Activated naive CD8-positive, alpha-beta T cell treated with anti-CD3 and anti-CD28 coated beads for 36 hours (primary cell): ENCODE measurements at regions not wholly inside any gene's neighbourhood (a gene's known extent, or its start where the extent isn't known, plus 50 kb on each side); places are given as distances from the start of the nearest gene placed in this dataset.
A peak's percentile ranks its signal among the peaks of the same experiment; 100 is the strongest.

Source experiments
- DNase-seq: peaks from one replicate; pipeline ENCODE4 v3.0.0; 2021
- H3K27ac Mint-ChIP-seq: one replicate; pipeline ENCODE4 v1.8.0; 2022; ENCODE audit warnings: mild to moderate bottlenecking, moderate library complexity, mixed read lengths
- H3K27me3 Mint-ChIP-seq: one replicate; pipeline ENCODE4 v1.8.0; 2022; ENCODE audit warnings: mild to moderate bottlenecking, mixed read lengths
- H3K36me3 Mint-ChIP-seq: one replicate; pipeline ENCODE4 v1.8.0; 2021; ENCODE audit warnings: mild to moderate bottlenecking, mixed read lengths
- H3K4me1 Mint-ChIP-seq: one replicate; pipeline ENCODE4 v1.8.0; 2021; ENCODE audit warnings: mixed read lengths
- H3K4me3 Mint-ChIP-seq: one replicate; pipeline ENCODE4 v1.8.0; 2022; ENCODE audit warnings: mild to moderate bottlenecking, moderate library complexity, mixed read lengths
- H3K9me3 Mint-ChIP-seq: one replicate; pipeline ENCODE4 v1.8.0; 2022; ENCODE audit warnings: mixed read lengths

GRCh38 chr18:41751161-41751560 is 203.9 kb upstream of the PIK3C3 start:
- Mint-ChIP-seq H3K9me3 (no peaks in the 10 kb centered on the region), H3K27me3 (peaks cover 3% of the 10 kb centered on the region), H3K4me3 (no peak overlapping the region), H3K27ac (no peak overlapping the region), H3K4me1 (no peaks in the 10 kb centered on the region), H3K36me3 (no peaks in the 10 kb centered on the region)
- no peak for DNase-seq

- Mint-ChIP-seq H3K4me3 (no peak overlapping the region), H3K36me3 (no peaks in the 10 kb centered on the region)
- DNase-seq, result no peak
Measured at GRCh38 chr18:41747723-41748242, 207.3 kb upstream of the PIK3C3 start.

GRCh38 chr18:41745166-41746049 is 209.6 kb upstream of the PIK3C3 start:
- H3K27ac Mint-ChIP-seq, result no peak overlapping the region
- no peaks in the 10 kb centered on the region for H3K9me3 Mint-ChIP-seq
- no peak overlapping the region for H3K4me3 Mint-ChIP-seq
- peaks cover 8% of the 10 kb centered on the region for H3K27me3 Mint-ChIP-seq
- DNase-seq, result peak; percentile 12
- no peaks in the 10 kb centered on the region for H3K4me1 Mint-ChIP-seq
- no peaks in the 10 kb centered on the region for H3K36me3 Mint-ChIP-seq

More at GRCh38 chr18:41747723-41748242, 207.3 kb upstream of the PIK3C3 start:
- Mint-ChIP-seq H3K27me3 (peaks cover 8% of the 10 kb centered on the region), H3K9me3 (no peaks in the 10 kb centered on the region), H3K4me1 (no peaks in the 10 kb centered on the region), H3K27ac (no peak overlapping the region)

GRCh38 chr18:41744421-41745030 is 210.5 kb upstream of the PIK3C3 start:
- H3K27me3 Mint-ChIP-seq, result peaks cover 8% of the 10 kb centered on the region
- DNase-seq, result no peak
- H3K36me3 Mint-ChIP-seq, result no peaks in the 10 kb centered on the region
- H3K4me3 Mint-ChIP-seq, result no peak overlapping the region
- H3K4me1 Mint-ChIP-seq, result no peaks in the 10 kb centered on the region
- no peaks in the 10 kb centered on the region for H3K9me3 Mint-ChIP-seq
- no peak overlapping the region for H3K27ac Mint-ChIP-seq

GRCh38 chr18:41737218-41737617 is 217.8 kb upstream of the PIK3C3 start:
- Mint-ChIP-seq H3K36me3 (no peaks in the 10 kb centered on the region), H3K27ac (no peak overlapping the region), H3K4me1 (no peaks in the 10 kb centered on the region), H3K27me3 (no peaks in the 10 kb centered on the region), H3K9me3 (no peaks in the 10 kb centered on the region), H3K4me3 (no peak overlapping the region)
- no peak for DNase-seq

GRCh38 chr18:41734917-41735316 is 220.1 kb upstream of the PIK3C3 start:
- Mint-ChIP-seq H3K36me3 (no peaks in the 10 kb centered on the region), H3K4me1 (no peaks in the 10 kb centered on the region), H3K27ac (no peak overlapping the region), H3K9me3 (no peaks in the 10 kb centered on the region), H3K27me3 (no peaks in the 10 kb centered on the region), H3K4me3 (no peak overlapping the region)
- DNase-seq, result no peak

- H3K4me1 Mint-ChIP-seq, result no peaks in the 10 kb centered on the region
- no peak for DNase-seq
- H3K9me3 Mint-ChIP-seq, result no peaks in the 10 kb centered on the region
- no peak overlapping the region for H3K27ac Mint-ChIP-seq
- no peak overlapping the region for H3K4me3 Mint-ChIP-seq
- H3K27me3 Mint-ChIP-seq, result no peaks in the 10 kb centered on the region
- no peaks in the 10 kb centered on the region for H3K36me3 Mint-ChIP-seq
Measured at GRCh38 chr18:41732356-41732755, 222.7 kb upstream of the PIK3C3 start.

- Mint-ChIP-seq H3K27ac (no peak overlapping the region), H3K9me3 (no peaks in the 10 kb centered on the region), H3K27me3 (no peaks in the 10 kb centered on the region), H3K36me3 (no peaks in the 10 kb centered on the region), H3K4me1 (no peaks in the 10 kb centered on the region), H3K4me3 (no peak overlapping the region)
- DNase-seq, result no peak
Measured at GRCh38 chr18:41731884-41732283, 223.2 kb upstream of the PIK3C3 start.

- no peak for DNase-seq
- H3K27me3 Mint-ChIP-seq, result no peaks in the 10 kb centered on the region
- H3K4me3 Mint-ChIP-seq, result no peak overlapping the region
- no peaks in the 10 kb centered on the region for H3K4me1 Mint-ChIP-seq
- no peak overlapping the region for H3K27ac Mint-ChIP-seq
- peaks cover 2% of the 10 kb centered on the region for H3K9me3 Mint-ChIP-seq
- no peaks in the 10 kb centered on the region for H3K36me3 Mint-ChIP-seq
Measured at GRCh38 chr18:41724195-41724594, 230.8 kb upstream of the PIK3C3 start.

GRCh38 chr18:41721103-41721790 is 233.8 kb upstream of the PIK3C3 start:
- Mint-ChIP-seq H3K27me3 (no peaks in the 10 kb centered on the region), H3K9me3 (no peaks in the 10 kb centered on the region), H3K4me1 (no peaks in the 10 kb centered on the region), H3K27ac (no peak overlapping the region), H3K36me3 (no peaks in the 10 kb centered on the region), H3K4me3 (no peak overlapping the region)
- DNase-seq, result no peak

- H3K36me3 Mint-ChIP-seq, result no peaks in the 10 kb centered on the region
- no peak overlapping the region for H3K4me3 Mint-ChIP-seq
- H3K4me1 Mint-ChIP-seq, result no peaks in the 10 kb centered on the region
- no peaks in the 10 kb centered on the region for H3K9me3 Mint-ChIP-seq
- H3K27ac Mint-ChIP-seq, result no peak overlapping the region
- DNase-seq, result no peak
- no peaks in the 10 kb centered on the region for H3K27me3 Mint-ChIP-seq
Measured at GRCh38 chr18:41720226-41720625, 234.8 kb upstream of the PIK3C3 start.

- H3K4me3 Mint-ChIP-seq, result no peak overlapping the region
- H3K27me3 Mint-ChIP-seq, result no peaks in the 10 kb centered on the region
- DNase-seq, result no peak
- H3K9me3 Mint-ChIP-seq, result no peaks in the 10 kb centered on the region
- H3K36me3 Mint-ChIP-seq, result no peaks in the 10 kb centered on the region
- no peak overlapping the region for H3K27ac Mint-ChIP-seq
- no peaks in the 10 kb centered on the region for H3K4me1 Mint-ChIP-seq
Measured at GRCh38 chr18:41719808-41720207, 235.2 kb upstream of the PIK3C3 start.

- Mint-ChIP-seq H3K36me3 (no peaks in the 10 kb centered on the region), H3K27ac (no peak overlapping the region), H3K27me3 (no peaks in the 10 kb centered on the region), H3K4me1 (no peaks in the 10 kb centered on the region), H3K9me3 (no peaks in the 10 kb centered on the region), H3K4me3 (no peak overlapping the region)
- no peak for DNase-seq
Measured at GRCh38 chr18:41714872-41715271, 240.2 kb upstream of the PIK3C3 start.

GRCh38 chr18:41713969-41714825 is 240.8 kb upstream of the PIK3C3 start:
- DNase-seq, result no peak
- no peak overlapping the region for H3K27ac Mint-ChIP-seq
- H3K9me3 Mint-ChIP-seq, result no peaks in the 10 kb centered on the region
- H3K4me3 Mint-ChIP-seq, result no peak overlapping the region
- no peaks in the 10 kb centered on the region for H3K4me1 Mint-ChIP-seq
- H3K36me3 Mint-ChIP-seq, result no peaks in the 10 kb centered on the region
- no peaks in the 10 kb centered on the region for H3K27me3 Mint-ChIP-seq
